ENCODE measurements at regions not wholly inside any gene's neighbourhood (a gene's known extent, or its start where the extent isn't known, plus 50 kb on each side); places are given as distances from the start of the nearest gene placed in this dataset.
"Not testable (repeated sequence)": the region's sequence is repeated elsewhere in the genome, so short reads cannot be mapped to it uniquely, and the experiment has no call there.

DNA sequence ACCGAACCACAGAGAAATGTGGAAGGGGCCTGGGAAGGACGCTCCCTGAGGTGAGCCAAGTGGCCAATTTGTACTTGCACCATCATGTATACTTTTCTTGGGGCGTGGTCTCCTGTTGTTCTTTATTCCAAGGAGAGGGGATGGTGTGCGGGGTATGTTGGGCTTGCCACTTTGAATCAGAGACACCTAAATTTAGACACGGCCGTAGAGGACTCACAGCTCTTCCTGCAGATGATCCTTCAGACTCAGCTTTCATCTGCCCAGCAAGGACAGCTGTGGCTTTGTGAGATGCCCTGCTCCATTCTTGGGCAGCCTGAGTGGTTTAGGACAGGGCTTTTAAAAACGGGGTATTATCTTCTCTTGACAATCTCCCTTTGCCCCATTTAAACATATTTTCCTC, 473.2 kb downstream of the REEP3 start:
- no peak for DNase-seq (ENCODE audit: low read depth, low spot score)
- in situ Hi-C loops (cut with HindIII; ENCODE audit: low pct_unique_long_range_greater_than_20kb, low sequenced_read_pairs): no loop called here

DNA sequence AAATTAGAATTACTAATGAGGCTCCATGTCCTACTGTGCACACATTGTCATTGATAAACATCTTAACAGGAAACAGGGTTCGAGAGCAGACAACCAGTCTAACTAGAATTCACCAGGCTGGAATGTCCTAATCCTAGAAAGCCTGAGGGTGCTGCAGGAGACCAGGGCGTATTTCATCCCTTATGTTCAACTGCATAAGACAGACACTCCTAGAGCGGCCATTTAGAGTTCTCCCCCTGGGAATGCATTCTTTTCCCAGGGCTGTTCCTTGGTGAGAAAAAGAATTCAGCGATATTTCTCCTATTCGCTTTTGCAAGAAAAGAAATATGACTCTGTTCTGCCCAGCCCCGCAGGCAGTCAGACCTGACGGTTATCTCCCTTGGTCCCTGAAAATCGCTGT, 486.0 kb downstream of the REEP3 start:
- no peak for DNase-seq (ENCODE audit: low read depth, low spot score)
- in situ Hi-C loops (cut with HindIII; ENCODE audit: low pct_unique_long_range_greater_than_20kb, low sequenced_read_pairs): no loop called here

DNA sequence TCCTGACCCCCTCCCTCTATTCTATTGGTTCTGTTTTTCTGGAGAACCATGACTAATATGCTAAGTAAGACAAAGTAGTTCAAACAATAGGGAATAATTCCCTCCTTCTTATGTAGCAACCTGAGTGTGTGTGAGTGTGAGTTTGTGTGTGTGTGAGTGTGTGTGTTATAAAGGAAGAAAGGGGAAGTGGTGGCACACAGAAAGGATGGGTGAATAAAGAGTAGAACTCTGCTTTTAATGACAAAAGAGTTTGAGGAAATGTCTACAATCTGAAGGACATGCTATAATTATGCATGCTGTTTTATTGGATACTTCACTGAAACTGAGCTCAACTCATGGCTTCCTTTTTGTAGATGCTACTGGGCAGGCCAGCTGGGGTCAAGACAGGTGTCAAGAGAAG, 489.5 kb downstream of the REEP3 start:
- DNase-seq (ENCODE audit: low read depth, low spot score): no peak
- in situ Hi-C loops (cut with HindIII; ENCODE audit: low pct_unique_long_range_greater_than_20kb, low sequenced_read_pairs): no loop called here

DNA sequence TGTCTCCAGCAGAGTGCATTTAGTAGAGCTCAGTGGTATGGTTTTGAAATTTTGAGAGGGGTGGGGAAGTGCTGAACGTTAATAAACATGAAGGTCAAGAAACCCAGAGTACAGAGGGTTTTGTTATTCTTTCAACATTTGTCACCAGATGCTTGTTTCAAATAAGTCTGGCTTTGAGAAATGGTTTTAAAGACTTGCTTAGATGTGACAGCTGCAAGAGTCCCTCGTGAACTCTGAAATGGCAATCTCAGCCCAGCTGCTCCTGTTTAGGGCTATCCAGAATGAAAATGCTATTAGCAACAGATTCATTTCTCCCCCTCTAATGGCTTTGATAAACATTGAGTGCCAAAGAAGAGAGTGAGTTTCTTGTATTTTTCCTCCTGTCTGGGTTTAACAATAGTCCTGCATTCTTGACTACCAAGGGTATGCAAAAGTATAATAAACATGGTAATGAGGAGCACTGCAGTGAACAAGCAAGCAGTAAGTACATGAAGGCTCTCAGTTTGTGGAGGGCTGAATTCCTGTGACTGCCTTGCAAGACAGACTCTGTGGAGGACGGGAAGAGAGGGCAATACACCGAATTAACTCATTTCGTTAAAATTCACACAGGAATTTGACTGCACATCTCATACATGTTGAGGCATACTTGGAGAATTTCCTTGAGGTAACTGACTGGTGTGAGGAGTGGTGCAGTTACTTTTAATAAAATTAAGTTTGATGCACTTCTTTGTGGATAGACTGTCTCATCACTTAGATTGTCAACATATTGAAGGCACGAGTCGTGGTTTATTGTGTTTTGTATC, 490.9 kb downstream of the REEP3 start:
- in situ Hi-C loops (cut with HindIII; ENCODE audit: low pct_unique_long_range_greater_than_20kb, low sequenced_read_pairs): no loop called here
- DNase-seq (ENCODE audit: low read depth, low spot score): no peak

DNA sequence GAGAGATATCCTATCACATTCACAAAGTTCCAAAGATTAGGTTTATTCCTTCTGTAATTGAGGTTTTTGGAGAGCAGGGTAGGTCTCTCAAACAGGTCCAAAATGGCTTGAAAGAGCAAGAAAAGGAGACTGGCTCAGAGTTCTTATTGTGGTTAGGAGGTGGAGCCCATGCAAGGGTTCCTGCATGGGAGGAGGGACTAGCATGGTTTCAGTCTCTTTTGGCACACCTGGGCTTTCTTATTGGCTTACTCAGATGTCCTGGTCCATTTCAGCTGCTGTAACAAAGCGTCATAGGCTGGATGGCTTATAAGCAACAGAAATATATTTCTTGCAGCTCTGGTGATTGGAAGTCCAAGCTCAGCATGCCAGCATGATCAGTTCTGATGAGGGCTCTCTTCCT, 493.1 kb downstream of the REEP3 start:
- in situ Hi-C loops (cut with HindIII; ENCODE audit: low pct_unique_long_range_greater_than_20kb, low sequenced_read_pairs): no loop called here
- DNase-seq (ENCODE audit: low read depth, low spot score): no peak

DNA sequence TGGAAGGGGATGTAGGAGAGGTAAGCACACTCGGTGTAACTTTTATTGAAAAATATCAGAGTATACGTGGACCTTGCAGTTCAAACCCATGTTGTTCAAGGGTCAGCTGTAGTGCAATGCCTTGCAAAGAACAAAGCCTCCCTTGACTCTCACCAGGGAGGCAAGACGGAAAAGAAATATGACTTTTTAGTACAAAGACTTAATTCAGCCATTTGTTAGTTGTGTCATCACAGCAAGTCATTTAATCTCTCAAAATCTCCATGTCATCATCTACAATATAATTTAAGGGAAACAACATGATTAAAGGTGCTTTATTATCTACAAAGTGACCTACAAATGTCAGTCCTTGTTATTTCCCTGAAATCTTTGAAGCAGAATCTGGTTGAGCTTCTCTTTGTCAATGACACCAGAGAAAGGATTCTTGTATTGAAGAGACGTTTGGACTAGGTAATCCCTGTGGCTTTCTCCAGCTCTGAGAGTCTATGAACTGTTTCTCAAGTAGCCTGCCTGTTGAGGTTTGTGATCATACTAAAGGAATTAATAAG, 502.8 kb downstream of the REEP3 start:
- in situ Hi-C loops (cut with HindIII; ENCODE audit: low pct_unique_long_range_greater_than_20kb, low sequenced_read_pairs): no loop called here
- DNase-seq (ENCODE audit: low read depth, low spot score): peak; percentile 75

DNA sequence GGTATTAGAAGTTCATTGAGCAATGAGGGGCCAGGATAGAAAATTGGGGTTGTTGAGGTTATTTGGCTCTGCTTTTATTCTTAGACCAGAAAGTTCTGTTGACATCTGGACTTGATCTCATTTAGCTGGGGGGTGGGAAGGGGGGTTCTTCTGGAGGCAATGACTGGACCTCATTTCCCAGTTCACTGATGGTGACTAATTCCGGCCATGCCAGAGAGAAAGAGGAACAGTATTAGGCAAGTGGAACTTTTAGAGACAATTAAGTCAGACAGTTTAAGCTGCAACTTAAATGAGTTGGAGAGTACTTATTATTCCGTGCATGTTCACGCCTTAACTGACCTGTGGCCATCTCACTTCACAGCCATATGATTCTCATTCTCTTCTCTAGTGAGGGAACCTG, 512.5 kb downstream of the REEP3 start:
- DNase-seq (ENCODE audit: low read depth, low spot score): no peak
- in situ Hi-C loops (cut with HindIII; ENCODE audit: low pct_unique_long_range_greater_than_20kb, low sequenced_read_pairs): no loop called here

DNA sequence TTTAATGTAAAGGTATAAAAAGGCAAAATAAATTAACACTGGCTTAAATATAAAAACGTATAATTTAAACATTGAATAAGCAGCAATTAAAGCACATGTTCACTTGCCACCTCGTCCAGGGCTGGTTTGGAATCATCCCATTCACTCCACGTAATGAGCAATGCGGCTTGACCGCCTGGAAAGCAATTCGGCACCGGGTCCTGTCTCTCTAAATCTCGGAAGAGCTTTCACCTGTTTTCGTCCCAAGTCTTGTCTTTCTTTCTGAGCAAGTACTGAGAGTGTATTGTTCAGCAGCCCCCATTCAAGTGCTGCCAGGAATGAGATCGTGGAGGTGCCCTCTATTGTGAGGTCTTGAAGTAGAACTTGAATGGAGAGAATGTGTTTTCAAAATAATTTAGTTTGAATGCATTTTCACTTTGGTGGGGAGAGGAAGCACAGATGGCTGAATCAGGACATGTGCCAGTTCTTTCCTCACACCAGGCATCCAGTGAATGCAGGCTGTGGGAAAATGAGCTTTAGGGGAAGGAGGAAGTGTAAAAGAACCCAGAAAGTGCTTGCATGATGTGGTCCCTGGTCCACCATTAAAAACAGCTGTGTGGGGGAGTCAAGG, 515.2 kb downstream of the REEP3 start:
- DNase-seq (ENCODE audit: low read depth, low spot score): no peak
- in situ Hi-C loops (cut with HindIII; ENCODE audit: low pct_unique_long_range_greater_than_20kb, low sequenced_read_pairs): no loop called here

DNA sequence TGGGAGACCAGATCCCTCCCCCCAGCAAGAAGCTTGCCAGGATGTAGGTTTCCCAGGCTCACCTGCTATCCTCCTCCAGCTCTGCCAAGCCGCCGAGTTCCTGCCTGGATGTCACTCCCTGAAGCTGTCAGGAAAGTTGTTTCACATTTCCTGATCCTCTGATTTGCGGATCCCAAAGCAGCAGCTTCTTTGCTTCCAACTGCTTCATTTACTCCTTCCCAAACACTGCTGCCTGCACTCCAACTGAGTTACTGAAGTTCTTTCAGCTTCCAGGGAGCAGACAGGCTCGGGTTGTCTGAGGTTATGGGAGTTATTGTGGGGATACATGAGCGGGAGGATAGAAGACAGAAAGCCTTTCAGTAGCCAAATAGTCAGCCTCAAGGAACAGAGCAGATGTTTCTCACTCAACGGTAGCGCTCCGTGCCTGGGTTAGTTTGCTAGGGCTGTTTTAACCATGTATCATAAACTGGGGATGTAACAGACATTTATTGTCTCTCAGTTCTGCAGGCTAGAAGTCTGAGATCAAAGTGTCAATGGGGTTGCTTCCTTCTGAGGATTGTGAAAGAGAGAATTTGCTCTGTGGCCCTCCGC, 516.0 kb downstream of the REEP3 start:
- in situ Hi-C loops (cut with HindIII; ENCODE audit: low pct_unique_long_range_greater_than_20kb, low sequenced_read_pairs): no loop called here
- DNase-seq (ENCODE audit: low read depth, low spot score): peak; percentile 12

DNA sequence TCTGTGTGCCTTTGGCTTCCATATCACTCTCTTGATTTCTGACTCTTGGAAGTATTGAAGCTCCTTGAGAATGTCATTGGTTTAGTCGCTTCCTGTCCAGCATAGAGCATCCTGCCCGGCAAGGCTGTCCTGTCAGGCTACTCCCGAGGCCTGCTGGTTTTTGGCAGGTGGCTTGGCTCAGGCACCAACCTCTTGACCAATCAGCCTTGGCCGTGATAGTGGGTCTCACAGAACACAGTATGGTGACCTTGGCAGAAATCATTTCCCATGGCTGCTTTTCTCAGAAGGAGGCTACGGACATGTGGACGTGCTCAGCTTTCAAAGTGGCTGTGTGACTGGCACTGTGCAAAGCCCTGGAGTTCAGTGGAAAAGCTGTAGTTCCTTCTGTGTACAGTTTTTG, 516.9 kb downstream of the REEP3 start:
- DNase-seq (ENCODE audit: low read depth, low spot score): no peak
- in situ Hi-C loops (cut with HindIII; ENCODE audit: low pct_unique_long_range_greater_than_20kb, low sequenced_read_pairs): no loop called here

DNA sequence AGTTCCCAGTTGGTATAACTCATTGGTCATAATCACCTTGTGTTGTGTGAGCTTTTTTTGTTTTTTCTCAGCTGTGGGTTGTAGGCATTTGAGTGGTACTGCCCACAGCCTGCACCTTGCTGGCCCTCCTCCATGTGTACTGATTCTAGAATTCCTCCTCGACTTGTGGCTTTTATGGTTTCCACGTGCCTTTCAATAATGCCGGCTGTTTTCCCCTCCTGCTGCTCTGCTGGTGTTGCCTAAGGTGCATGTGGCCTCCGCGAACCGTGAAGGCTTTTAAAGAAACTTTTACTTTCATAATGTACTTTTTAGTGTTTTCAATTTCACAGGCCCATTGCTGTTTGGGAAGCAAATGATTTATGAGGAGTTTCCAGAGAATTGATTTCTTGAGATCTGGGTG, 518.0 kb downstream of the REEP3 start:
- DNase-seq (ENCODE audit: low read depth, low spot score): no peak
- in situ Hi-C loops (cut with HindIII; ENCODE audit: low pct_unique_long_range_greater_than_20kb, low sequenced_read_pairs): no loop called here

DNA sequence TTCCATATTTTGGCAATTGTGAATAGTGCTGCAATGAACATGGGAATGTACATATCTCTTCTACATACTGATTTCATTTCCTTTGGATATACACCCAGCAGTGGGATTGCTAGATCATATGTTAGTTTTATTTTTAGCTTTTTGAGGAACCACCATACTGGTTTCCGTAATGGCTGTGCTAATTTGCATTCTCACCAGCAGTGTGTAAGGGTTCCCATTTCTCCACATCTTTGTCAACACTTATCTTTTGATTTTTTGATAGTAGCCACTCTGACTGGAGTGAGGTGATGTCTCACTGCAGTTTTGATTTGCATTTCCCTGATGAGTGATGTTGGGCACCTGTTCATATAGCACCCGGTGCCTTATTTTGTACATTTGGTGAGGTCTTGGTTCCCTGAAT, 519.6 kb downstream of the REEP3 start:
- in situ Hi-C loops (cut with HindIII; ENCODE audit: low pct_unique_long_range_greater_than_20kb, low sequenced_read_pairs): no loop called here
- no peak for DNase-seq (ENCODE audit: low read depth, low spot score)

DNA sequence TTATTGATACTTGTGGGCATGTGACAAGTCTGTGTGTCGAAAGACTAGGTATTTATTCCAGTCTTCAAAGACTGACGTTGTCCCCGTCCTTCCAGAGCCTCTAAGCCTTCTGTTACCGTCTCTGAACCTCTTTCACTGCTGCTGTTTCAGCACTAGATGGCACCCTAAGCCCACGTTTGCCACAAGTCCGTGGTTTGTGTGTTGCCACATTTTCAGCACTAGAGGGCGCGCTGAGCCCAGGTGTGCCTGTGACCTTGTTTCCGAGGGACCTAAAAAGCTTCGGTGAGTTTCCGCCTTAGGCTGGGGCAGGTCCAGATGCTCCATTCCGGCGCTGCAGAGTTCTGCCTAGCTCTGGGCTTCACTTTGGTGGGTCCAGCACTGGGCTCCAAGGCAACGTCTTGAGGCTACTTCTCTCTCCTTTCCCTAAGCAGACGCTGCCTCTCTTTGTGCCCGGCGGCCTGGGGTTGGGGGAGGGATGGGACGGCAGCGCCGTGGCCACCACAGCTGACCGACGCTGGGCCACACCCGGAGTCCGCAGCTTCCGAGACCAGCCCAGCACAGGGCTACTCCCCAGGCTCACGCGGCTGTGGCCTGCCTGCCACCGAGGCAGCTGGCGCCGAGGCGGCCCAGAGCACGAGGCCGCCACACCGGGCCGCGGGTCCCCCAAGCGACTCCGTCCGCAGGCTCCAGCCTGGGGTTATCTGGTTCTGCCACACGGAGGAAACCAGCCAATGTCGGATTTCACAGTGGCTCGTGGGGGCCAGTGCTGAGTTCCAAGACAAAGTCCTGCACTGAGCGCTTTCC, 520.2 kb downstream of the REEP3 start:
- peak; percentile 75 for DNase-seq (ENCODE audit: low read depth, low spot score)
- in situ Hi-C loops (cut with HindIII; ENCODE audit: low pct_unique_long_range_greater_than_20kb, low sequenced_read_pairs): no loop called here

DNA sequence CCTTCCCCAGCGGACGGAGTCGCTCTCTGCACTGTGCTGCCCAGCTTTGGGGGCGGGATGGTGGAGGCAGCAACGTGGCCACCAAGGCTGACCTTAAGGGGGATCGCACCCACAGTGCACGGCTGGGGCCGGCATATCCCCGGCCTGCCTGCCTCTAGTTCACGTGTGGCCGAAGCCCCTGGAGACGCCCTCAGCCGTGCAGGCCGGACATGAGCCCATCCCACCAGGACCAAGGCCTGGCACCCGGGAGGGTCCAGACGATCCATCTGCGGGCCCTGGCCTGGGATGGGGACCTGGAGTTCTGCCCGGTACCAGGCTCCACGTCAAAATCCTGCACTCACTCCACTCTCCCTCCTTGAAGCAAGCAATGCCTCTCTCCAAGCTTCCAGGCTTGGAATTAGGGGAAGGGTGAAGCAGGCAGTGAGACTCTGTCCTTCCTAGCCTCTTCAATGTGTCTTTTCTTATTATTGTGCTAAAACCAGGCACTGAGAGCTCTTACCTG, 520.8 kb downstream of the REEP3 start:
- in situ Hi-C loops (cut with HindIII; ENCODE audit: low pct_unique_long_range_greater_than_20kb, low sequenced_read_pairs): no loop called here
- DNase-seq (ENCODE audit: low read depth, low spot score): no peak

DNA sequence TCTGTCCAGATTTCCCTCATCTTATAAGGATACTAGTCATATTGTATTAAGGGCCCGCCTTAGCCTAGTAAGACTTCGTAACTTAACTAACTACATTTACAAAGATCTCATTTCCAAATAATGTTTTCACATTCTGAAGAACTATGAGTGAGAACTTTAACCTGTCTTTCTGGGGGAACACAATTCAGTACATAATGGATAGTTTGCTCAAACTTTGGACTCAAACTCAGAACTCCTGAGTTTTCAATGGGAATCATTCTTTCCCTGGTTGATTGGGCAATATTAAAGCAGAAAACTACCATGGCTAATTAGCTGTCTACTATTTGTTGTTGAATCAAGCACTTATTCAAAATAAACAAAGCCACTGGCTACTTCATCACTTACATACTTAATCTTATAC, 522.9 kb downstream of the REEP3 start:
- DNase-seq (ENCODE audit: low read depth, low spot score): no peak
- in situ Hi-C loops (cut with HindIII; ENCODE audit: low pct_unique_long_range_greater_than_20kb, low sequenced_read_pairs): no loop called here

DNA sequence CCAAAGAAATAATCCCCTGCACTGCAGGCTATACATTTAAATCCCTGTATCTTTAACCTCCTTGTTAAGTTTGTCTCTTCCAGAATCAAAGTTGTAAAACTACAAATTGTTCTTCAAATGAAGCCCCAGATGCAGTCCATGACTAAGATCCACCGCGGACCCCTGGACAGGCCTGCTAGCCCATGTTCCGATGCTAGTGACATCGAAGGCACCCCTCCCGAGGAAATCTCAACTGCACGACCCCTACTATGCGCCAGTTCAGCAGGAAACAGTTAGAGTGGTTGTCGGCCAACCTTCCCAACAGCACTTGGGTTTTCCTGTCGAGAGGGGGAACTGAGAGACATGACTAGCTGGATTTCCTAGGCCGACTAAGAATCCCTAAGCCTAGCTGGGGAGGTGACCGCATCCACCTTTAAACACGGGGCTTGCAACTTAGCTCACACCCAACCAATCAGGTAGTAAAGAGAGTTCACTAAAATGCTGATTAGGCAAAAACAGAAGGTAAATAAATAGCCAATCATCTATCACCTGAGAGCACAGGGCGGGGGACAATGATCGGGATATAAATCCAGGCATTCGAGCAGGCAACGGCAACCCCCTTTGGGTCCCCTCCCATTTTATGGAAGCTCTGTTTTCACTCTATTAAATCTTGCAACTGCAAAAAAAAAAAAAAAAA, 523.9 kb downstream of the REEP3 start:
- DNase-seq (ENCODE audit: low read depth, low spot score); in situ Hi-C loops (cut with HindIII; ENCODE audit: low pct_unique_long_range_greater_than_20kb, low sequenced_read_pairs): not testable (repeated sequence)

DNA sequence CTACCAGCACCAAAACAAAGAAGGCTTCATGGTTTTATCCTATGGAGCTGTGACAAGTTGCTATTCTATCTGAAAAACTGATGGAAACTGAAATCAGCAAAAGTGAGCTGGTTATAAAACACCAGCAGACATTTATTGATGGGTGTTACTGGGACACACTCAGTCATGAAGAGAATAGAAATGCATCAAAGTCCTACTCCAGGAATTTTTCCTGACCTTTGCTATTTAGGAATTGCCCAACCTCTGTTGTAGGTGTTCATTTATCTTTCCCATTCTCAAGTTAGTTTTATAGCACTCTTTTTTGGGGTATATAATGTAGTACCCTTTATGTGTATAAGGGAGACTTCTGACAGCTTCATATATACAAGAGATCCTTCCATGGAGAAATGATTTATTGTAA, 533.2 kb downstream of the REEP3 start:
- DNase-seq (ENCODE audit: low read depth, low spot score): no peak
- in situ Hi-C loops (cut with HindIII; ENCODE audit: low pct_unique_long_range_greater_than_20kb, low sequenced_read_pairs): no loop called here
